ENCODE measurements at regions not wholly inside any gene's neighbourhood (a gene's known extent, or its start where the extent isn't known, plus 50 kb on each side); places are given as distances from the start of the nearest gene placed in this dataset.

DNA sequence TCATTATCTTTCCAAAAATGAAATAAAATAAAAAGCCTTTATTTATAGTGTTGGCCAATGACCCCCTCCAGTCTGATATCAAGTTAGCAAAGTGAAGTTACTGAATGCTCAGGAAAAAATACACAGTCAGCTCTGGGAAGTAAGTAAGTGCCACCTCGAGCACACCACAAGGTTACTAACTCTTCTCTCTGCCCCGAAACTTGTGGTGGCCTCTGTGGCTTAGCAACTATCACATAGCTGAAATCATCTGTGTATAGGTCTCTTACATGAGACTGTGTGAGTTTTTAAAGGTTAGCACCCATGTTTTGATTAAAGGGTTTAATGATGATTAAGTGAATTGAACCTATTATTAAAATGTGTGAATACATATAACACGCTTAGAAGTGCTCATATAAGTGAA lies 161.4 kb upstream of the KLF4 start:
- Histone ChIP-seq H3K4me3 (ENCODE audit: low read length) (no peak overlapping the region), H3K9ac (ENCODE audit: low read depth, low read length) (no peak overlapping the region), H3K27me3 (ENCODE audit: control insufficient read depth, insufficient read depth, low read length) (no peaks in the 10 kb centered on the region), H3K4me1 (ENCODE audit: control insufficient read depth, insufficient read depth, low read length) (peaks cover 18% of the 10 kb centered on the region), H3K36me3 (ENCODE audit: insufficient read depth, low read length) (no peaks in the 10 kb centered on the region), H3K4me2 (ENCODE audit: low read length) (no peak overlapping the region), H3K9me3 (replicated peaks; ENCODE audit: low read length) (no peaks in the 10 kb centered on the region)

DNA sequence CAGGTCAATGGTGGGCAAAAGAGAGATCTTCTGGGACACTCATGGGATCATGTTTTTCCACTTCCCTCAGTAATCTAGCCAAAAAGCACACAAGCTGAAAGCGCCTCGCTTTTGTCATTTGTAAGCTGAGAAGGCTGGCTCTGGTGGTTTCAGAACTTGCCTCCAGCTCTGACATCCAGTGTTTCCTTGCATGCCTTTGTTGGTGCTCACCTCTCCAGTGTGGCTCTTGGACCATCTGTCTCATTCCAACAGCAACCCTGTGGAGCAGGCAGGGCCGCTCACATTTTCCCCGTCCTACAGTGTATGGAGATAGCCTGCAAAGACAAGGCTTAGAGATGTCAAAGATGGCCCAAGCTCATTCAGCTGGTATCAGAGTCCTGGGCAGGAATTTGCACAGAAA lies 160.8 kb upstream of the KLF4 start:
- Histone ChIP-seq H3K9ac (ENCODE audit: low read depth, low read length) (no peak overlapping the region), H3K4me3 (ENCODE audit: low read length) (no peak overlapping the region), H3K4me2 (ENCODE audit: low read length) (no peak overlapping the region)

DNA sequence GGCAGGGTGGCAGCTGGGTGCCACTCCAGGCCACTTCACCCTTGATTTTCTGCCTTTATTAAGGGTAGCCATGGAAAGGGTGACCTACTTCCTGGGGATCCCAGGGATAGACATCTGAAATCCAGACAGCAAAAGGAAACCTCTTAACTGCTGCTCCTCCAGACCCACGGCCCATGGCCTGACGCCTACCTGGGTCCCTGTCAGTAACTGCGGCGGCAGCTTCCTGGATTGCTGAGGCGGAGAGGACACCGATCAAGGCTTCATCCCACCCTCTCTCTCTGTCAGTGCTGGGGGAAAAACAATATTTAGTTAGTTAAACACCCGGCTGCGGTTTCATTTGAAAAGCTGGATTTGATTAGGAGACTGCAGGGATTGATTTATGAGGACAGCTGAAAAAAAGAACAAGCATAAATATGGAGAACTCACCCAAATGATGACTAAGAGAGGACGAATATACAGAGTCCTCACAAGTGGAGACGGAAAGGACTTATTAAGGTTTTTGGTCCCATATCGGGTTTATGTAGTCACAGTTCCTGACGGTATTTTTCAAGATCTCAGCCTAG lies 158.7 kb upstream of the KLF4 start:
- peak overlapping the region; percentile 30 for H3K9ac ChIP-seq (ENCODE audit: low read depth, low read length)
- H3K4me2 ChIP-seq (ENCODE audit: low read length) = peak overlapping the region; percentile 54
- peaks cover 27% of the 10 kb centered on the region for H3K4me1 ChIP-seq (ENCODE audit: control insufficient read depth, insufficient read depth, low read length)
- no peak overlapping the region for H3K4me3 ChIP-seq (ENCODE audit: low read length)
- no peaks in the 10 kb centered on the region for H3K9me3 ChIP-seq (replicated peaks; ENCODE audit: low read length)
- H3K36me3 ChIP-seq (ENCODE audit: insufficient read depth, low read length) = no peaks in the 10 kb centered on the region
- no peaks in the 10 kb centered on the region for H3K27me3 ChIP-seq (ENCODE audit: control insufficient read depth, insufficient read depth, low read length)

More for the DNA sequence above, 160.8 kb upstream of the KLF4 start:
- no peaks in the 10 kb centered on the region for H3K27me3 ChIP-seq (ENCODE audit: control insufficient read depth, insufficient read depth, low read length)
- peaks cover 20% of the 10 kb centered on the region for H3K4me1 ChIP-seq (ENCODE audit: control insufficient read depth, insufficient read depth, low read length)
- H3K9me3 ChIP-seq (replicated peaks; ENCODE audit: low read length) = no peaks in the 10 kb centered on the region
- no peaks in the 10 kb centered on the region for H3K36me3 ChIP-seq (ENCODE audit: insufficient read depth, low read length)

DNA sequence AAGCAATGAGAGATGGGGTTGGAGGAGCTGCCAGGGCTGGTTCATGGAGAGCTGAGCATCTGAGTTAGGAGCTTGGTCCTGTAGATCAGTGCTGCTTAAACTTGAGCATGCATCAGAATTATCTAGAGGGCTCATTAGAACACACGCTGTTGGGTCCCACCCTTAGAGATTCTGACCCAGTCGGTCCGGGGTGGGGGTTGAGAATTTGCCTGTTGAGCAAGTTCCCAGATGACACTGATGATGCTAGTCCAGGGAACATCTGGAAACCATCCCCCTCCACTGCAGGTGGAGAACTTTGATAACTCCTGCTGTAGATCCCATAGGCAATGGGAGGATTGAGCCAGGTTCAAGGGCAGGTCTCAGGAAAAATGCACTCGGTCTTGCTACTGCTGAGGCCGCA lies 158.0 kb upstream of the KLF4 start:
- Histone ChIP-seq H3K4me3 (ENCODE audit: low read length) (no peak overlapping the region), H3K27me3 (ENCODE audit: control insufficient read depth, insufficient read depth, low read length) (no peaks in the 10 kb centered on the region), H3K9me3 (replicated peaks; ENCODE audit: low read length) (no peaks in the 10 kb centered on the region), H3K9ac (ENCODE audit: low read depth, low read length) (no peak overlapping the region), H3K4me1 (ENCODE audit: control insufficient read depth, insufficient read depth, low read length) (peaks cover 27% of the 10 kb centered on the region), H3K36me3 (ENCODE audit: insufficient read depth, low read length) (no peaks in the 10 kb centered on the region), H3K4me2 (ENCODE audit: low read length) (peak overlapping the region; percentile 54)

DNA sequence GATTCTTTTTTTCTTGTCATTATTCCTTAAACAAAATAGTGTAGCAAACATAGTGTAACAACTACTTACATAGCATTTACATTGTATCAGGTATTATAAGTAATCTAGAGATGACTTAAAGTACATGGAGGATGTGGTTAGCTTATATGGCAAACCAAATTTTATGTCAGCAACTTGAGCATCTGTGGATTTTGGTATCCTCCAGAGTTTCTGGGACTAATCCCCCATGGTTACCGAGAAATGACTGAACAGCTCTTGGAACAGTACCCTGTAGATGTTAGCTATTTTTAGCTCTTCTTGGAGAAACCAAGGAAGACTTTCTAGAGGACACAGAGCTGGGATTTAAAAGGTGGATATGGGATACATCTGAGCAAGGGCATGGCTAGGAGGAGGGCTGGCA lies 157.6 kb upstream of the KLF4 start:
- H3K4me1 ChIP-seq (ENCODE audit: control insufficient read depth, insufficient read depth, low read length) = peaks cover 27% of the 10 kb centered on the region
- H3K4me2 ChIP-seq (ENCODE audit: low read length) = no peak overlapping the region
- no peak overlapping the region for H3K9ac ChIP-seq (ENCODE audit: low read depth, low read length)
- no peaks in the 10 kb centered on the region for H3K9me3 ChIP-seq (replicated peaks; ENCODE audit: low read length)
- no peaks in the 10 kb centered on the region for H3K27me3 ChIP-seq (ENCODE audit: control insufficient read depth, insufficient read depth, low read length)
- no peak overlapping the region for H3K4me3 ChIP-seq (ENCODE audit: low read length)
- H3K36me3 ChIP-seq (ENCODE audit: insufficient read depth, low read length) = no peaks in the 10 kb centered on the region

DNA sequence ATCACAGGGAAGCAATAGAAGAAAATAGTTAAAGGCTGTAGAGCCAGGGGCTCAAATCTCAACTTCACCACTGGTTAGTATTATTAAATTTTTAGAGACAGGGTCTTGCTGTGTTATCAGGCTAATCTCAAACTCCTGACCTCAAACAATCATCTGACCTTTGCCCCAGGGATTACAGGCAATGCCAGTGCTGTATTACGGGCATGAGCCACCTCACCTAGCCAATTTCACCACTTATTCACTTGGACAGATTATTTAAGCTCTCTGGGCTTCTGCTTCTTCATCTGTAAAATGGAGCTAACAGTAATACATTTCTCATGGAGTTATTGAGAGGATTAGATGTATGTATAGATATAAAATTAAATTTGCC lies 155.9 kb upstream of the KLF4 start:
- H3K4me3 ChIP-seq (ENCODE audit: low read length) = no peak overlapping the region
- H3K36me3 ChIP-seq (ENCODE audit: insufficient read depth, low read length) = no peaks in the 10 kb centered on the region
- H3K4me2 ChIP-seq (ENCODE audit: low read length) = no peak overlapping the region
- peaks cover 25% of the 10 kb centered on the region for H3K4me1 ChIP-seq (ENCODE audit: control insufficient read depth, insufficient read depth, low read length)
- no peaks in the 10 kb centered on the region for H3K9me3 ChIP-seq (replicated peaks; ENCODE audit: low read length)
- H3K27me3 ChIP-seq (ENCODE audit: control insufficient read depth, insufficient read depth, low read length) = no peaks in the 10 kb centered on the region
- no peak overlapping the region for H3K9ac ChIP-seq (ENCODE audit: low read depth, low read length)

DNA sequence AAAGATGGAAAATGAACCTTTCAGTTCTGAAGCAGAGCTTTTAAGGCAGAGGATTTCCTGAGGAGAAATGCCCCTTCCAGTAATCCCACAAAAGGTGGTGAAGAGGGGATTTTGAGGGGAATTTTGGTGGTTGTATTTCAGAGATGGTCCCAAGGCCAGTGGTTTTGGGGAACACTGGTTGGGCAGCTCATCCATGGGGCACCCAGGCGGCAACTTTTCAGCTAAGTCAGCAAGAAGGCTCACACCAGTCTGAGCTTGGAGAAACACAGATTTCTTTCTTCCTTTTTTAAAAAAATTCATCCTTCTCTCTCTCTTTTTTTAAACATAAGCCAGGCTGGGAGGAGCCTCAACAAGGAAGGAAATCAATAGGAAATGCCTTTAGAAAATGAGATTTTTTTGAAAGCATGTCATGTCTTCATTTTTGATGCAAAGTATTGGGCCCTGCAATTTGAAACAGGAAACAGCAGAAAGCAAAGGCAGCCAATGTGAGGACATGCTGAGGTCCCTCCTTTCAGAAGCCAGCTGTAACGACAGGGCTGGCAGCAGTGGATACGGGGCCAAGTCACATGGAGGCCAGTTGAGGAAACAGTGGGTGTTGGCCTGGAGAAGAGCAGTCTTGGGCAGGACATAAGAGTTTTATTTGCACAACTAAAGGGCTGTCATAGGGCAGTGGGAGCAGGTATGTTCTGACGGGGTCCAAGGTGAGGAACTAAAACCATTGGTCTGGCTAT lies 155.3 kb upstream of the KLF4 start:
- Histone ChIP-seq H3K4me1 (ENCODE audit: control insufficient read depth, insufficient read depth, low read length) (peaks cover 20% of the 10 kb centered on the region), H3K36me3 (ENCODE audit: insufficient read depth, low read length) (no peaks in the 10 kb centered on the region), H3K9me3 (replicated peaks; ENCODE audit: low read length) (no peaks in the 10 kb centered on the region), H3K4me3 (ENCODE audit: low read length) (no peak overlapping the region), H3K27me3 (ENCODE audit: control insufficient read depth, insufficient read depth, low read length) (no peaks in the 10 kb centered on the region), H3K9ac (ENCODE audit: low read depth, low read length) (no peak overlapping the region), H3K4me2 (ENCODE audit: low read length) (no peak overlapping the region)

DNA sequence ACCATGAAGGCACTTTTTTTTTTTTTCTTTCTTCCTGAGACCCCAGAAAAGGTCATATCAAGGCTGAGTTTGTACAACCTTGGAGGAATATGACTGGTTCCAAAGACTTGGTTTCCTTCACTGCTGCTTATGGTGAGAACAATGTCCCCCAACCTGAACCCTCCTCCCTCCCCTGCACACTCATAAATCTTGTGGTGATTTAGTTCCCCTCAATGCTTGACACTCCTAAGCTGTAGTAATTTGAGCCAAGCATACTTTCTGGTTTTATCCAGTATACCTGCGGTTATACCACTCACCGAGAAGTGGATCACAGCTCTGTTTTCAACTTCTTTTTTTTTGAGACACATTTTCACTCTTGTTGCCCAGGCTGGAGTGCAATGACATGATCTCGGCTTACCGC lies 149.9 kb upstream of the KLF4 start:
- Histone ChIP-seq H3K4me1 (ENCODE audit: control insufficient read depth, insufficient read depth, low read length) (peaks cover 32% of the 10 kb centered on the region), H3K36me3 (ENCODE audit: insufficient read depth, low read length) (no peaks in the 10 kb centered on the region), H3K9ac (ENCODE audit: low read depth, low read length) (peak overlapping the region; percentile 97), H3K9me3 (replicated peaks; ENCODE audit: low read length) (no peaks in the 10 kb centered on the region), H3K4me3 (ENCODE audit: low read length) (no peak overlapping the region), H3K4me2 (ENCODE audit: low read length) (peak overlapping the region; percentile 91), H3K27me3 (ENCODE audit: control insufficient read depth, insufficient read depth, low read length) (no peaks in the 10 kb centered on the region)

DNA sequence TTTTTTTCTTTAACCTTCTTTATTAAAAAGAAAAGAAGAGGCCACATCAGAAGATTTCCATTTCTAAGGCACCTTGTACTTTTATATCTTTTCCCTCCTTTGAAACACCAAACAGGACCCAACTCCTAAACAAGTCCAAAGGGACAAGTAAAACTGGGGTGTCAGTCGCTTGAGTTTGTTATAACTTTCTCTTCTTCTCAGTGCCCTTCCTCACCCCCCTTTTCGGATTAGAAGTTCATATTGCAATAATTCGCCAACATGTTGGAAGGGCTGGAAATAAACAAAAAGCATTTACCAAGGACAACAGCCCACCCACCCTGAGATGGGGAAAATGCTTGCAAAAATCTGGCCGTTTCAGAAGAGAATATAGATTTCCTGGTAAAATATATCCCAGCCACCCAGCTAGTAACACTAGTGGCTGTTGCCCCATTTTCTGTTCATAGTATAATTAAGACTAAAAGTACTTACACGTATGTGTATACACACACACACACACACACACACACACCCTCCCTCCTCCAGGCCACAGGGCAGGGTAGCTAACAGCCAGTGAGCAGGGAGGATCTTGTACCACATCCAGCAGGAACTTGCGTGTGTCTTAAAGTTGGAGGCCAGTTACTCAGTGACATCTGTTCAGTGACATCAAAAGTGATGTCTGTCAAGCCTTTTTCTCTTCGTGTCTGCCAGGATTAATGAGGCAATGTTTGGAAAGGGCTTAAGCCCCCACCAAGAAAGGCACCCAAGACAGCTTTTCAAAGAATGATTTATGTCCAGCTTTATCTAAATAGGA lies 149.1 kb upstream of the KLF4 start:
- H3K4me3 ChIP-seq (ENCODE audit: low read length) = peak overlapping the region; percentile 68
- no peaks in the 10 kb centered on the region for H3K9me3 ChIP-seq (replicated peaks; ENCODE audit: low read length)
- H3K4me2 ChIP-seq (ENCODE audit: low read length) = peak overlapping the region; percentile 91
- H3K36me3 ChIP-seq (ENCODE audit: insufficient read depth, low read length) = no peaks in the 10 kb centered on the region
- H3K9ac ChIP-seq (ENCODE audit: low read depth, low read length) = peak overlapping the region; percentile 97
- no peaks in the 10 kb centered on the region for H3K27me3 ChIP-seq (ENCODE audit: control insufficient read depth, insufficient read depth, low read length)
- H3K4me1 ChIP-seq (ENCODE audit: control insufficient read depth, insufficient read depth, low read length) = peaks cover 32% of the 10 kb centered on the region

DNA sequence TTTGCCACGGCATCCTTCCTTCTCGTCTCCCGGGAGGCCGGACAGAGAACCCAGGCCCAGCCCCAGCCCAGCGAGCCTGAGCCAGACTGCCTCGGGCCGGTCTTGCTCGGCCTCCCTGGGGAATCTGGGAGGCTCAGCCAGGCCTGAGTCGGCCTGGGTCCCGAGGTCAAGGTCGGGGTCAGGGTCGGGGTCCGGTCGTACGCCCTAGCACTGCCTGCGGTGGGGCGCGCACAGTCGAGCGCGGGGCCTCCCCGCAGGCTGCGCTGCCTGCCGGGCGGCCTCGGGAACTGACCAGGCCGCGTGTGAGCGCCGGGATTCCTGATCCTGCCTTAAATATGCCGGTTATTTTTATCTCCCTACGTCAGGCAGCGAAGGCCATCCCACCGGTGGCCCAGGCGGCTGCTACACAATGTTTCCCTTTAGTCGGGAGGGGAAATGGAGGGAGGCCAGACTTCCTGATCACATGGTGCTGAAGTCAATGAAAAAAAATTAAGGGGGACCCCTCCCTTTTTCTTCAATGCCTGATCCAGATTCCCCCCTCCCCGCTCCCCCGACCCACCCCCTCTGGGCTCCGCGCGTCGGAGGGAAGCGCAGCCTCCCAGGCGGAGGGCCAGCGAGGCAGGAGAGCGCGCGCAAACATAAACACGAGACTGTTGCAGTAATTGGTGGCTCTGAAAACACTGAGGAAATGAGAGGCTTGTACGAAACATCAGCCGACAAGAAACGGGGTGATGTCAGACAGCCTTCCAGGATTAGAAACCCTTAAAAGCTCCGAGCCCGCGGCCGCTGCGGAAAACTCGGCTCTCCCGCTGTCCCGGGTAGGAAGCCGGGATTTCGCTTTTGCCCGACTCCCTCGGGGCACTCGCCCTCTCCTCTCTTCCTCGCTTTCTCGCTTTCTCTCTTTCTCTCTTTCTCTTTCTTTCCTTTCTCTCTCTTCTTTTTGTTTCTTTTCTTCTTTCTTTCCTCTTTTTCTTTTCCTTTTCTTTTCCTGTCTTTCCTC lies 148.2 kb upstream of the KLF4 start:
- Histone ChIP-seq H3K4me2 (ENCODE audit: low read length) (peak overlapping the region; percentile 91), H3K9ac (ENCODE audit: low read depth, low read length) (peak overlapping the region; percentile 97), H3K4me1 (ENCODE audit: control insufficient read depth, insufficient read depth, low read length) (peaks cover 32% of the 10 kb centered on the region), H3K4me3 (ENCODE audit: low read length) (peak overlapping the region; percentile 68), H3K27me3 (ENCODE audit: control insufficient read depth, insufficient read depth, low read length) (no peaks in the 10 kb centered on the region), H3K36me3 (ENCODE audit: insufficient read depth, low read length) (no peaks in the 10 kb centered on the region), H3K9me3 (replicated peaks; ENCODE audit: low read length) (no peaks in the 10 kb centered on the region)
